NCI-H524 (cell line): ENCODE measurements at regions not wholly inside any gene's neighbourhood (a gene's known extent, or its start where the extent isn't known, plus 50 kb on each side); places are given as distances from the start of the nearest gene placed in this dataset.
"Not testable (repeated sequence)": the region's sequence is repeated elsewhere in the genome, so short reads cannot be mapped to it uniquely, and the experiment has no call there.

Source experiments
- DNase-seq, 2 experiments: peaks; one replicate each; lab custom pipeline; 2025; lab: John Stamatoyannopoulos, UW

GRCh38 chr2:195304310-195304709, 352.7 kb upstream of the SLC39A10 start:
- peak; percentile 13 to 58 for DNase-seq

DNA sequence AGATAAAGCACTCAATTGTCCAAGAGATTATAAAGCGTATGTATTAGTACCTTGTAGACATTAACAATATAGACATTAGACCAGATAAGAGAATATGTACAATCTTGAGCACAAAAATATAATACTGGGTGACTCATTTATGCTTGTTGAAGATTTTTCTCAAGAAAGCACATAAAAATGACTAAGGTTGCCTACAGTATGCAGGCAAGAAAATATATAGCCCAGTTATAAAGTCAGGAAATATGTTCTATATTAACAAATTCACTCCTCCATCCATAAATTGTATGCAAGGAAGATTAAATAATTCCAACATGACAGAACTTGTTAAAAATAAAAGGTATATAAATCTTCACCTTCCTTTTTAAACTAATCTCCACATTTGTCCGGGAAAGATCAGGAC, 356.4 kb upstream of the SLC39A10 start:
- no peak for DNase-seq

DNA sequence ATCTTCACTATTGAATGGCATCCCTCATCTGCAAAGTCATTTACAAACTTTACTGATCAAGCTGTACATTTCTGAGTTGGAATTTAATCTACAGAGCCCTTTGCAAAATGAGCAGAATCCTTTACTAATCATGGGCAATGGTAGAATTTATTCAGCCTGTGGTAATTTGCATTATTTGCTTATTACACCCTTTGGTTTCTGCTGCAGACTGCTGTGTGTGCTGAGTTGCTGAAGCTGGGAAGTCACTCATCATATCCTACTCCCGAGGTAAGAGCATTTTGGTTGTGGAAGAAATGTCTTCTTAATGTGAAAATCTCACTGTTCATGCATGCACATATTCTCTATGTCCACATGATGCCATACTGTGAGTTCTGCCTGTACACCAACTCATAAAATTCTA, 357.4 kb upstream of the SLC39A10 start:
- DNase-seq: no peak

DNA sequence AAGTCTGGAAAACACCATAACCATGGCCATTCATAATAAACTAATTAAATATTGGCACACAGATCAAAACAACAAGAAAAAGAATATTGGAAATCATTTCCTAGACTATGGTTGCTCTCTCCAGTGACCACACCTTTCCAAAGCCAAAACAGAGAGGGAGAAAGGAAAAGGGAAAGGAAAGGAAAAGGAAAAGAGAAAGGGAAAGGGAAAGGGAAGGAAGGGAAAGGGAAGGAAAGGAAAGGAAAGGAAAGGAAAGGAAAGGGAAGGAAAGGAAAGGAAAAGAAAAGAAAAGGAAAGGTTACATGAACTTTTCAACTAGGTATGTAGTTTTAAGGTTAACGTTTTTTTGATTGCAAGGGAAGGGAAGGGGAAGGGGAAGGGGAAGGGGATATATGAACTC, 360.5 kb upstream of the SLC39A10 start:
- DNase-seq: no peak

DNA sequence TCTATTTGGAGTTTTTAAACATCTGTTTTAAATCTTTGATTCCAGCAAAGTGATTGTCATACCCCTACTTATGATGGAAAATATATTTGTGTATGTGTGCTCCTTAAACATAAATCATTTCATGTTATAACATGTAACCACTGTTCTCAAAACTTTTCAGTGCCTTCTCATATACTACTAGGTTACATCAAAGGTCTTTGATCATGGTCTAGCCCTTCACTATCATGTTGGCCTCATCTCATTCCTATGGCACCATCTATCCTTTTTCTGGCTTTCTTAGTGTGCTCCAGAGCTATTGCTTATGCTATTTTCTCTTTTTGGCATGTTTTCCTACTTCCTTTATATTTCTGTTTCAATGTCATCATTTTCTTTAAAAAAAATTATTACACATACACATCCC, 367.9 kb upstream of the SLC39A10 start:
- DNase-seq: no peak

DNA sequence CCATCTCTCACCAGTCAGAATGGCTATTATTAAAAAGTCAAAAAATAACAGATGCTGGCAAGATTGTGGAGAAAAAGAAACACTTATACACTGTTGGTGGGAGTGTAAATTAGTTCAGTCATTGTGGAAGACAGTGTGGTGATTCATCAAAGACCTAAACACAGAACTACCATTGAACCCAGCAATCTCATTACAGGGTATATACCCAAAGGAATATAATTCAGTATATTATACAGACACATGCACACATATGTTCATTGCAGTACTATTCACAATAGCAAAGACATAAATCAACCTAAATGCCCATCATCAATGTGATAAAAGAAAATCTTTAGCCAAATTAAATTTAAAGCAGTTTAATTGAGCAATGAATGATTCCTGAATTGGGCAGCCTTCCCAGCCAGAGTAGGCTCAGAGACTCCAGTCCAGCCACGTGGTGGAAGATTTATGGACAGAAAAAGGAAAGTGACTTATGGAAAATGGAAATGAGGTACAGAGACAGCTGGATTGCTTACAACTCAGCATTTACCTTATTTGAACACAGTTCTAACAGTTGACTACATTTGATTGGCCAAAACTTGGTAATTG, 377.1 kb upstream of the SLC39A10 start:
- no peak for DNase-seq

- DNase-seq: no peak
These were observed 386.5 kb upstream of the SLC39A10 start for GRCh38 chr2:195270466-195271039.

DNA sequence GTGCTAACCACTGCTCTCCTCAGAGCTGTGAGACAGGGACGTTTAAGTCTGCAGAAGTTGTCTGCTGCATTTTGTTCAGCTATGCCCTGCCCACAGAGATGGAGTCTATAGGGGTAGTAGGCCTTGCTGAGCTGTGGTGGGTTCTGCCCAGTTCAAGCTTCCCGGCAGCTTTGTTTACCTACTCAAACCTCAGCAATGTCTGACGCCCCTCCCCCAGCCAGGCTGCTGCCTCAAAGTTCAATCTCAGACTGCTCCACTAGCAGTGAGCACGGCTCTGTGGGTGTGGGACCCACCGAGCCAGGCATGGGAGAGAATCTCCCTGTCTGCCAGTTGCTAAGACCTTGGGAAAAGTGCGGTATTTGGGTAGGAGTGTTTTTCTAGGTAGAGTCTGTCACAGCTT, 387.8 kb upstream of the SLC39A10 start:
- DNase-seq: no peak

- DNase-seq: no peak
These were observed 399.0 kb upstream of the SLC39A10 start for GRCh38 chr2:195257979-195258378.

DNA sequence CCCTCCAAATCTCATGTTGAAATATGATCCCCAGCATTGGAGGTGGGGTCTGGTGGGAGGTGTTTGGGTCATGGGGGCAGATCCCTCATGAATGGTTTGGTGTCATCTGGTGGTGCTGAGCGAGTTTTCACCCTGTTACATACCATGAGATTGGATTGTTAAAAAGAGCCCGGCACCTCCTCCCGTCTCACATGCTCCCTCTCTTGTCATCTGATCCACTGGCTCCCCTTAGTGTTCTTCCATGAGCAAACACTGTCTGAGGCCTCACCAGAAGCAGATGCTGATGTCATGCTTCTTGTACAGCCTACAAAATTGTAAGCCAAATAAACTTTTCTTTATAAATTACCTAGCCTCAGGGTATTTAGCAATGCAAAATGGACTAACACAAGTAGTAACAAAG, 405.0 kb upstream of the SLC39A10 start:
- no peak for DNase-seq

GRCh38 chr2:195251214-195251613, 405.8 kb upstream of the SLC39A10 start:
- DNase-seq: no peak

DNA sequence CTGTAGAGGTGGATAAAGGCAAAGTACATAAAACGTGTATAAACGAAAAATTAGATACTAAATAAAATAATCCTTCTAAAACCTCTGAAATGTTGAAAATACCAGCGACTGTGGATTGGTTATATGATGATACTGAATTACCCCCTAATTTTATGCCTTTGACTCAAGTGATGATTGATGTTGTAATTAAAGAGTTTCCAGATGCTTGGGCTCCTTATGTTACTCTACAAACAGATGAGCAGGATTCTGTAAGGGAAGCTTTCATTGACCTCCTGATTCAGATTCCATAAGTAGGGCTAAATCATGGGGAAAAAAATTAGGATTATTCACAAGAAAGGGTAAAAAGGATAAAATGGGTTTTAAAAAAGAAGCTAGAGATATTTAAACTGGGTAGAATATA, 418.2 kb upstream of the SLC39A10 start:
- peak; percentile 37 to 82 for DNase-seq

- no peak for DNase-seq
These were observed 418.6 kb upstream of the SLC39A10 start for GRCh38 chr2:195238379-195238778.

- DNase-seq: not testable (repeated sequence)
These were observed 428.5 kb upstream of the SLC39A10 start for GRCh38 chr2:195228547-195228946.

GRCh38 chr2:195214072-195214471, 443.0 kb upstream of the SLC39A10 start:
- no peak for DNase-seq

GRCh38 chr2:195212586-195212985, 444.4 kb upstream of the SLC39A10 start:
- DNase-seq: no peak

GRCh38 chr2:195202163-195202845, 454.7 kb upstream of the SLC39A10 start:
- no peak for DNase-seq

GRCh38 chr2:195199864-195200263, 457.2 kb upstream of the SLC39A10 start:
- no peak for DNase-seq

DNA sequence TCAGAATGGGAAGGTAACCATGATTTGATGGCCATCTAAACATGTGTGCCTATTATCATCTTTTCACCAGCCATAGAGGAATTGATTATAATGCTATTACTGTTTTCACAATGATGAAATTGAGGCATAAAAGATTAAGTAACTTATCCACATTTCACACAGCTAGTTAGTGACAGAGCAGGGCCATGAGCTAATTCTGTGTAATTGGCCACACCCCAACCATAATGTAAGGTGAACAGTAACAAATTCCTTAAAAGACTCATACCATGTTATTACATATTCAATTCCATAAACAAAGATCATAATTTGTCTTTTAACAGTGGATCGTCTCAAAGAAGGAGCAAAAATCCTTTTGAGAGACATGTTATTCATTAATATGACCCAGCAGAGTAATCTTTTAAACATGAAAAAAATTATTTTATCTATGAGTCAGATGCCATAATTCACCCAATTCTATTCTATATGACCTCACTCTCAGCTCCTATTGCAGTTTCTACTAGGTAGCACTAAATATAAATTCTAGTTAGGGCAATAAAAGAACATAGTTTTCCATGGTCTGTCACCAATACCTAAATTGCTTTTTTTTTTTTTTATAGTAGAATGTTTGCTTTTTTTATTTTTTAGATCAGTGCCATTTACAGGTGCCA, 475.8 kb upstream of the SLC39A10 start:
- DNase-seq: no peak

GRCh38 chr2:195168369-195168768, 488.7 kb upstream of the SLC39A10 start:
- DNase-seq: no peak

DNA sequence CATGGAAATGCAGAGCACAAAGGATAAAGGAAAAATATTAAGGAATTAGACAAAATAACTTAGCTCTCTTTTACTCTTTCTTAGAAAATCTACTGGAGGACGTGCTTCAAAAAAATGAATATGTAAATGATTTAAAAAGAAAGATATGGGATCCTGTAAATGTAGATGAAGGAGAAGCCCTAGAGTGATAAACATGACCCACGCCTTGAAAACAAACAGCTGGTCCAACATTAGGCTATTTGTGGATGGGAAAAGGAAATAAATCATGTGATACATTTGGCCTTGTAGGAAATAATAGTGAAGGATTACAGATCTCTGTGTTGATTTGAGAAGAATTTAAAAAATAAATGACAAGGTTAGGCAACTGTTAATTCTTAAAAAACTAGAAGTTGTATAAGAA, 492.1 kb upstream of the SLC39A10 start:
- no peak for DNase-seq

GRCh38 chr2:195162918-195163317, 494.1 kb upstream of the SLC39A10 start:
- no peak for DNase-seq

GRCh38 chr2:195162194-195162593, 494.8 kb upstream of the SLC39A10 start:
- no peak for DNase-seq
